ENCODE measurements at regions not wholly inside any gene's neighbourhood (a gene's known extent, or its start where the extent isn't known, plus 50 kb on each side); places are given as distances from the start of the nearest gene placed in this dataset.

DNA sequence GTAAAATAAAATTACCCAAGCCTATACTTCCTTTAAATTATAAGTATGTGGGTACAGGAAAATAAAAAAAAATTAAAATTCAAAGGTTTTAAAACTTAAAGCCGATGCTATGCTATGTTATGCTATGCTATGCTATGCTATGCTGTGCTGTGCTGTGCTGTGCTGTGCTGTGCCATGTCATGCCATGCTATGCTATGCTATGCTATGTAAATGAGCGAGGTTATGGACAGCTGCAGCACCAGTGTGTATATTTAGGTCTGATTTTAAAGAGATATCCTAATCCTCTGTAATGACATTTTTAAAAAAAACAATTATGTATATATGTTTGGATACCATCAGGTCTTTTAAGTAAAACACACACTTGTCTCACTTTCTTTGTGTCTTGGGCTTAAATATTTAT, 1822.0 kb upstream of the SEL1L start:
- no peak for ATAC-seq

DNA sequence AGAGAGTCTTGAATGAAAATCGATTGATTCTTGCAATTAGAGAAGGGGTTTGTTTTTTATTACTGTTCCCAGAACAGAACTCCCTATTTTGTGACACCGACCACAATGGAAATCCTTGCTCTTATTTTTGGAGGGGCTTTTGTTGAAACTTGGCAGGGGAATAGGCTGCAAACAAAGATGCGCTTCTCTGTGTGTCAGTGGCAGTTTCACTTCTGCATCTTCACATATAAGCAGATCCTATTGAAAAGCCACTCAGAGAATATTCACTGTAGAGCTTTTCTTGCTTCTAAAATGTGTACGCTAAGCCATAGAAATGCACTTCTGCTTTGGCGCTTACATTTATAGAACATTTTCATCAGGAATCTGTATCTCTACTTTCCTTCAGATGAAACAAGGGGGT, 1822.4 kb upstream of the SEL1L start:
- no peaks in the 10 kb centered on the region for H3K27me3 ChIP-seq
- FAIRE-seq (no peak), ATAC-seq (no peak), DNase-seq (no peak)
- H3K36me3 ChIP-seq, result no peaks in the 10 kb centered on the region
- intact Hi-C loops (cut with DNase I), result no loop called here
- no peak overlapping the region for H3K27ac ChIP-seq
- TF ChIP-seq, protein P1, sequence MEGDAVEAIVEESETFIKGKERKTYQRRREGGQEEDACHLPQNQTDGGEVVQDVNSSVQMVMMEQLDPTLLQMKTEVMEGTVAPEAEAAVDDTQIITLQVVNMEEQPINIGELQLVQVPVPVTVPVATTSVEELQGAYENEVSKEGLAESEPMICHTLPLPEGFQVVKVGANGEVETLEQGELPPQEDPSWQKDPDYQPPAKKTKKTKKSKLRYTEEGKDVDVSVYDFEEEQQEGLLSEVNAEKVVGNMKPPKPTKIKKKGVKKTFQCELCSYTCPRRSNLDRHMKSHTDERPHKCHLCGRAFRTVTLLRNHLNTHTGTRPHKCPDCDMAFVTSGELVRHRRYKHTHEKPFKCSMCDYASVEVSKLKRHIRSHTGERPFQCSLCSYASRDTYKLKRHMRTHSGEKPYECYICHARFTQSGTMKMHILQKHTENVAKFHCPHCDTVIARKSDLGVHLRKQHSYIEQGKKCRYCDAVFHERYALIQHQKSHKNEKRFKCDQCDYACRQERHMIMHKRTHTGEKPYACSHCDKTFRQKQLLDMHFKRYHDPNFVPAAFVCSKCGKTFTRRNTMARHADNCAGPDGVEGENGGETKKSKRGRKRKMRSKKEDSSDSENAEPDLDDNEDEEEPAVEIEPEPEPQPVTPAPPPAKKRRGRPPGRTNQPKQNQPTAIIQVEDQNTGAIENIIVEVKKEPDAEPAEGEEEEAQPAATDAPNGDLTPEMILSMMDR (IDR thresholded peaks at IDR 0.05), result no peak
- no peaks in the 10 kb centered on the region for H3K9me3 ChIP-seq
- H3K4me3 ChIP-seq, result no peak overlapping the region
- H3K4me1 ChIP-seq, result no peaks in the 10 kb centered on the region
- 82 to 93% methylated on average over 5 of the region's 5 CpGs for WGBS, 2 donors

More for the DNA sequence above, 1822.0 kb upstream of the SEL1L start:
- H3K4me1 ChIP-seq, result no peaks in the 10 kb centered on the region
- H3K4me3 ChIP-seq, result no peak overlapping the region
- H3K27ac ChIP-seq, result no peak overlapping the region
- TF ChIP-seq, protein P1 (IDR thresholded peaks at IDR 0.05), result no peak
- DNase-seq, result no peak
- no peaks in the 10 kb centered on the region for H3K27me3 ChIP-seq
- H3K36me3 ChIP-seq, result no peaks in the 10 kb centered on the region
- no peaks in the 10 kb centered on the region for H3K9me3 ChIP-seq
- no peak for FAIRE-seq
- intact Hi-C loops (cut with DNase I), result no loop called here
- 80 to 82% methylated on average over 2 of the region's 2 CpGs for WGBS, 2 donors

DNA sequence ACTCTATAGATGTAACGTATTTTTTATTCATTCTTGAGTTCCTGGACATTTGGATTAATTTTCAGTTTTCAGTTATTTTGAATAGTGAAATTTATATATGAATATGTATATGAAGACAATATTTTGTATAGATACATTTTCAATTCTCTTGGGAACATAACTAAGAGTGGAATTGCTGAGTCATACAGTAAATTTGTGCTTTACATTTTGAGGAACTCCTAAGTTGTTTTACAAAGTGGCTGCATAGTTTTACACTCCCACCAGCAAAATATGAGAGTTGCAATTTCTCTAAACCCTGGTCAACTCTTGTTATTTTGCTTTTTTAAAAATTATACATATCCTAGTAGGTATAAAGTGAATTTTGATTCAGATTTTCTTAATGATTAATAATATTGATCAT, 1838.6 kb upstream of the SEL1L start:
- H3K9me3 ChIP-seq, result no peaks in the 10 kb centered on the region
- no peaks in the 10 kb centered on the region for H3K4me1 ChIP-seq
- H3K4me3 ChIP-seq, result no peak overlapping the region
- no peaks in the 10 kb centered on the region for H3K27me3 ChIP-seq
- TF ChIP-seq, protein P1 (IDR thresholded peaks at IDR 0.05), result no peak
- WGBS, 2 donors, result 81 to 89% methylated on average over 1 of the region's 1 CpG
- ATAC-seq (no peak), FAIRE-seq (no peak), DNase-seq (no peak)
- intact Hi-C loops (cut with DNase I), result no loop called here
- H3K27ac ChIP-seq, result no peak overlapping the region
- H3K36me3 ChIP-seq, result no peaks in the 10 kb centered on the region

DNA sequence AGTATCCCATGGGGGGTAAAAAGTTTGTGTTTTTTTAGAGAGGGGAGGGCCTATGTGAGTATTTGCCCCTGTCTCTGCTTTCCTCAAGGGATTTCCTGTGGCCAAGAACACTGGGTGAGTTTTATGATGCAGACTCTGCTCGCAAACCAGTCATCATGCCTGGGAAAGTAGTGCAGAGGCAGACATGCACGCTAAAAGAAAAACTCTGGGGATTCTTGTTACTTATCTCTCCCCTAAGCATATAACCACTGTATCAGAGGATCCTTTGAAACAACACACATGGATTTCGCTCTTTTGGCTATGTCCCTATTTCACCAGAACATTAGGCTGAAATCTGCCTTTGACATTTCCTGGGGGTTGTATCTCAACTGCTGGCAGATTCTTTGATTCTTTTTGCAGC, 1845.8 kb upstream of the SEL1L start:
- intact Hi-C loops (cut with DNase I), result no loop called here
- WGBS, 2 donors, result 77 to 84% methylated on average over 3 of the region's 3 CpGs
- H3K4me3 ChIP-seq, result no peak overlapping the region

DNA sequence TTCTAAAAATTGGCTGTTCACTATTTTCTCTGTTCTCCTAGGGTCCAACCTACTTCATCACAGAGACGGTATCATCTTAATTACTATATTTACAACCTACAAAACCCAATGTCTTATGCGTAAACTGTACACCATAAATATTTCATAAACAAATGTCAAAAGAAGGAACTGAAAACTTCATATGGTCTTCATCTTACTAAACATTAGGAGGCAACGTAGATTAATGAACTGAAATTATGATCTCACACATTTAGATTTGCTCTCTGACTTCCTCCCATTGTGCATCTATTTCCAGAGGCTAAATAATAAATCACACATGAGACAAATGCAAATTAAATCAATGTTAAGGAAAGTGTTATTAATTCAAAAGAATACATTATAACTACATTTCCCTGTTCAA, 1850.6 kb upstream of the SEL1L start:
- intact Hi-C loops (cut with DNase I), result no loop called here
- DNase-seq (no peak), ATAC-seq (no peak), FAIRE-seq (no peak)
- no peak overlapping the region for H3K4me3 ChIP-seq
- H3K4me1 ChIP-seq, result no peaks in the 10 kb centered on the region
- H3K27me3 ChIP-seq, result no peaks in the 10 kb centered on the region
- TF ChIP-seq, protein P1 (IDR thresholded peaks at IDR 0.05), result no peak
- no peak overlapping the region for H3K27ac ChIP-seq
- H3K9me3 ChIP-seq, result no peaks in the 10 kb centered on the region
- 82 to 84% methylated on average over 3 of the region's 3 CpGs for WGBS, 2 donors
- no peaks in the 10 kb centered on the region for H3K36me3 ChIP-seq

More for the DNA sequence above, 1845.8 kb upstream of the SEL1L start:
- Histone ChIP-seq H3K36me3 (no peaks in the 10 kb centered on the region), H3K27me3 (no peaks in the 10 kb centered on the region), H3K27ac (no peak overlapping the region), H3K9me3 (no peaks in the 10 kb centered on the region), H3K4me1 (no peaks in the 10 kb centered on the region)
- FAIRE-seq (no peak), DNase-seq (no peak), ATAC-seq (no peak)
- TF ChIP-seq, protein P1 (IDR thresholded peaks at IDR 0.05), result no peak
